ENCODE measurements at regions not wholly inside any gene's neighbourhood (a gene's known extent, or its start where the extent isn't known, plus 50 kb on each side); places are given as distances from the start of the nearest gene placed in this dataset.

DNA sequence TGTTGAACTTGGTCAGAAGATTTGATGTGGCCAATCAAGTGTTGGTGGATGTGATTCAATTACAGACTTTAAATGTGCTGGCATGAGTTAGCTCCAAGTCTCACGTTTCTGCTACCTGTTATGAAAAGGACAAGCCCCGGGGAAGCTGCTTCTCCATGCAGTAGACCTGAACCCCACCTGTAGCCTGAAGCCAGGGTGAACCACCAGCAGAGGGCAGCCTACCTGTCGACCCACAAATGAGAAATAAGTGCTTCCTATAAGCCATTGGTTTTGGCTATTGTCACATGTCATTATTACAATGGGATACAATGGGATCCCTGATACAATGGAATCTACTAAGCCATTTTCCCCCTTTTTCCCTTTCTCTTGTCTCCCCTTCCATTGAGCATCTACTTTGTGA, 230.2 kb downstream of the PRDM2 start:
- TF ChIP-seq, protein P1, sequence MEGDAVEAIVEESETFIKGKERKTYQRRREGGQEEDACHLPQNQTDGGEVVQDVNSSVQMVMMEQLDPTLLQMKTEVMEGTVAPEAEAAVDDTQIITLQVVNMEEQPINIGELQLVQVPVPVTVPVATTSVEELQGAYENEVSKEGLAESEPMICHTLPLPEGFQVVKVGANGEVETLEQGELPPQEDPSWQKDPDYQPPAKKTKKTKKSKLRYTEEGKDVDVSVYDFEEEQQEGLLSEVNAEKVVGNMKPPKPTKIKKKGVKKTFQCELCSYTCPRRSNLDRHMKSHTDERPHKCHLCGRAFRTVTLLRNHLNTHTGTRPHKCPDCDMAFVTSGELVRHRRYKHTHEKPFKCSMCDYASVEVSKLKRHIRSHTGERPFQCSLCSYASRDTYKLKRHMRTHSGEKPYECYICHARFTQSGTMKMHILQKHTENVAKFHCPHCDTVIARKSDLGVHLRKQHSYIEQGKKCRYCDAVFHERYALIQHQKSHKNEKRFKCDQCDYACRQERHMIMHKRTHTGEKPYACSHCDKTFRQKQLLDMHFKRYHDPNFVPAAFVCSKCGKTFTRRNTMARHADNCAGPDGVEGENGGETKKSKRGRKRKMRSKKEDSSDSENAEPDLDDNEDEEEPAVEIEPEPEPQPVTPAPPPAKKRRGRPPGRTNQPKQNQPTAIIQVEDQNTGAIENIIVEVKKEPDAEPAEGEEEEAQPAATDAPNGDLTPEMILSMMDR (IDR thresholded peaks at IDR 0.05; ENCODE audit: low read depth, low read length, poor library complexity, severe bottlenecking): peak; percentile 85
- no peak for TF ChIP-seq EZH2phosphoT487 (IDR thresholded peaks at IDR 0.05; ENCODE audit: borderline replicate concordance, low read length)
- no peak overlapping the region for H3K27ac ChIP-seq (ENCODE audit: low read depth, low read length)
- no peaks in the 10 kb centered on the region for H3K36me3 ChIP-seq (ENCODE audit: control insufficient read depth, low read length)
- H3K4me2 ChIP-seq (ENCODE audit: low read length): no peak overlapping the region
- no peaks in the 10 kb centered on the region for H4K20me1 ChIP-seq (ENCODE audit: control insufficient read depth, insufficient read depth, low read depth, low read length)
- no peaks in the 10 kb centered on the region for H3F3A ChIP-seq (ENCODE audit: control insufficient read depth, insufficient read depth)
- H3K4me3 ChIP-seq (ENCODE audit: low read length): no peak overlapping the region
- no peaks in the 10 kb centered on the region for H3K79me2 ChIP-seq (ENCODE audit: control insufficient read depth, low read length)
- H3K9me3 ChIP-seq (ENCODE audit: control insufficient read depth, insufficient read depth, low read length): no peaks in the 10 kb centered on the region
- H3K27me3 ChIP-seq (ENCODE audit: control insufficient read depth, low read length): peaks cover 3% of the 10 kb centered on the region; the same call in 1 of the 2 replicates
- no peaks in the 10 kb centered on the region for H3K9me2 ChIP-seq (replicated peaks; ENCODE audit: control insufficient read depth, low read length)
- no peaks in the 10 kb centered on the region for H3K4me1 ChIP-seq (ENCODE audit: control insufficient read depth, low read length)

DNA sequence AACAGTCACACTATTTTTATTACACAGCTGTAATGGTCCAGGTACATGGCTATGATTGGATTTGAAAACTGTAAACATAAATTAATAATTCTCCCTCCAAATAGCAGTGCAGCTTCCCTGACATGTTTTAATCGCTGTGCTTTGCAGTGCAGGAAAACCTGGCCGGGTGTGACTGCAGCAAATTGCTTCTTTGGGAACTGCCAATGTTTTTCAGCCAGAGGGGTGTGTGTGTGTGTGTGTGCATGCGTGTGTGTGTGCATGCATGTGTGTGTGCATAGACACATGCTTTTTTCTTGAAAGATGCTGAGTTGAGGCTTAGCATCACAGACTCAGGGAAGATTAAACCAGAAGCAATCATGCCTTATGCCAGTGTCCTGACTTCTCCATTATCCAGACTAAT, 231.2 kb downstream of the PRDM2 start:
- TF ChIP-seq, protein P1 (IDR thresholded peaks at IDR 0.05; ENCODE audit: low read depth, low read length, poor library complexity, severe bottlenecking): no peak
- no peak for TF ChIP-seq EZH2phosphoT487 (IDR thresholded peaks at IDR 0.05; ENCODE audit: borderline replicate concordance, low read length)
- Histone ChIP-seq H3K9me2 (replicated peaks; ENCODE audit: control insufficient read depth, low read length) (no peaks in the 10 kb centered on the region), H3K4me1 (ENCODE audit: control insufficient read depth, low read length) (no peaks in the 10 kb centered on the region), H3K4me3 (ENCODE audit: low read length) (no peak overlapping the region), H3K9me3 (ENCODE audit: control insufficient read depth, insufficient read depth, low read length) (no peaks in the 10 kb centered on the region), H3K4me2 (ENCODE audit: low read length) (no peak overlapping the region), H3F3A (ENCODE audit: control insufficient read depth, insufficient read depth) (no peaks in the 10 kb centered on the region), H3K27me3 (ENCODE audit: control insufficient read depth, low read length) (no peaks in the 10 kb centered on the region), H3K27ac (ENCODE audit: low read depth, low read length) (no peak overlapping the region), H3K36me3 (ENCODE audit: control insufficient read depth, low read length) (no peaks in the 10 kb centered on the region), H3K79me2 (ENCODE audit: control insufficient read depth, low read length) (no peaks in the 10 kb centered on the region), H4K20me1 (ENCODE audit: control insufficient read depth, insufficient read depth, low read depth, low read length) (no peaks in the 10 kb centered on the region)

DNA sequence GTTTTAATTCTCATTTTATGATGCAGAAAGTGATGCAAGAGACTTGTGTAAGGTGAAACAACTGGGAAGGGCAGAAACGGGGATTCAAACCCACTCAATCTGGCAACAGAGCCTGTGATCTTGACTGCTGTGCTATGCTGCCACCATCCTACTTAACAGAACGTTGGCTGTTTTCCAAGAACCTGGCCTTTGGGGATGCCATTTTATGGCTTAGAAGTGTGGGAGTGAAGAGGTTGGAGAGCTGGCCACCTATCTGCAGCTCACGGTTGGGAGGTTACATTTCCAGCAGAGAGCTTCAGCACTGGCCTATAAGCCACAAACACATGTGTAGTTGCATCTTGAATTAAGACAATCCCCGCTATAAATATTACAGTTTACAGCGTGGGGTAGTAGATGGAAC, 235.3 kb downstream of the PRDM2 start:
- H3K4me1 ChIP-seq (ENCODE audit: control insufficient read depth, low read length): no peaks in the 10 kb centered on the region
- H3K4me3 ChIP-seq (ENCODE audit: low read length): no peak overlapping the region
- no peak overlapping the region for H3K27ac ChIP-seq (ENCODE audit: low read depth, low read length)
- TF ChIP-seq, protein P1 (IDR thresholded peaks at IDR 0.05; ENCODE audit: low read depth, low read length, poor library complexity, severe bottlenecking): no peak
- no peak for TF ChIP-seq EZH2phosphoT487 (IDR thresholded peaks at IDR 0.05; ENCODE audit: borderline replicate concordance, low read length)
- H3F3A ChIP-seq (ENCODE audit: control insufficient read depth, insufficient read depth): no peaks in the 10 kb centered on the region
- no peaks in the 10 kb centered on the region for H3K36me3 ChIP-seq (ENCODE audit: control insufficient read depth, low read length)
- H3K9me3 ChIP-seq (ENCODE audit: control insufficient read depth, insufficient read depth, low read length): no peaks in the 10 kb centered on the region
- no peak overlapping the region for H3K4me2 ChIP-seq (ENCODE audit: low read length)
- H4K20me1 ChIP-seq (ENCODE audit: control insufficient read depth, insufficient read depth, low read depth, low read length): no peaks in the 10 kb centered on the region
- H3K9me2 ChIP-seq (replicated peaks; ENCODE audit: control insufficient read depth, low read length): no peaks in the 10 kb centered on the region
- no peaks in the 10 kb centered on the region for H3K27me3 ChIP-seq (ENCODE audit: control insufficient read depth, low read length)
- no peaks in the 10 kb centered on the region for H3K79me2 ChIP-seq (ENCODE audit: control insufficient read depth, low read length)

DNA sequence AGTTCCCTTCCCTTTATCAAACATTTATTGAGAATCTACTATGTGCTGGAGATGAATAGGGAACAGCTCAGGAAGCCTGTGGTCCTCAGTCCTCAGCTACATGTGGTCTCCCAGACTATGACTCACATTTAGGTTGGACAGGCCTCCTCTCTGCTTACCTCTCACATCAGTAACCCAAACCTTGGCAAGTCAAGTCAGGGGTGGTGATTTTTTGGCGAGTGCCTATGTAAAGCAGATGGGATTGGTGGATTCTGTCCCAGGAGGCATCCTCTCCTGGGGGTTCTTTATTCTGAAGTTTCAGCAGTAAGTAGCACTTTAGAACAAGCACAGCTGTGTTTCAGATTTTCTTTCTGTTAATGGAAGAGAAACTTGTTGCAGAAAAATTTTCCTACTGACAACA, 241.3 kb downstream of the PRDM2 start:
- H3K79me2 ChIP-seq (ENCODE audit: control insufficient read depth, low read length): no peaks in the 10 kb centered on the region
- H3K9me3 ChIP-seq (ENCODE audit: control insufficient read depth, insufficient read depth, low read length): peaks cover 6% of the 10 kb centered on the region
- H3K27ac ChIP-seq (ENCODE audit: low read depth, low read length): no peak overlapping the region
- H4K20me1 ChIP-seq (ENCODE audit: control insufficient read depth, insufficient read depth, low read depth, low read length): no peaks in the 10 kb centered on the region
- no peaks in the 10 kb centered on the region for H3K9me2 ChIP-seq (replicated peaks; ENCODE audit: control insufficient read depth, low read length)
- no peaks in the 10 kb centered on the region for H3K36me3 ChIP-seq (ENCODE audit: control insufficient read depth, low read length)
- H3K4me3 ChIP-seq (ENCODE audit: low read length): no peak overlapping the region
- no peak for TF ChIP-seq EZH2phosphoT487 (IDR thresholded peaks at IDR 0.05; ENCODE audit: borderline replicate concordance, low read length)
- TF ChIP-seq, protein P1 (IDR thresholded peaks at IDR 0.05; ENCODE audit: low read depth, low read length, poor library complexity, severe bottlenecking): no peak
- H3K27me3 ChIP-seq (ENCODE audit: control insufficient read depth, low read length): no peaks in the 10 kb centered on the region
- H3K4me1 ChIP-seq (ENCODE audit: control insufficient read depth, low read length): no peaks in the 10 kb centered on the region
- no peaks in the 10 kb centered on the region for H3F3A ChIP-seq (ENCODE audit: control insufficient read depth, insufficient read depth)
- no peak overlapping the region for H3K4me2 ChIP-seq (ENCODE audit: low read length)

Measured in DOHH2 (cell line).